OCI-LY1 (cell line): ENCODE measurements at regions not wholly inside any gene's neighbourhood (a gene's known extent, or its start where the extent isn't known, plus 50 kb on each side); places are given as distances from the start of the nearest gene placed in this dataset.

Experiments used
- H2AFZ ChIP-seq: fragments of 200-600 bp; sonication (generic), shearing (Covaris generic); 2 replicates; pipeline ENCODE4 v1.6.0; 2014; ENCODE audit warnings: antibody characterized with exemption, mild to moderate bottlenecking, low read length
- H3F3A ChIP-seq: fragments of 200-600 bp; sonication (generic), shearing (Covaris generic); 2 replicates; pipeline ENCODE4 v1.6.0; 2014; ENCODE audit warnings: mild to moderate bottlenecking, antibody characterized with exemption, low read length, moderate library complexity; ENCODE audit not compliant: insufficient read depth
- H3K27ac ChIP-seq: fragments of 200-600 bp; sonication (generic); 2 replicates; pipeline ENCODE4 v1.5.1; 2014; ENCODE audit warnings: low read length, mixed run types, mild to moderate bottlenecking, low read depth; ENCODE audit not compliant: poor library complexity, severe bottlenecking
- H3K27me3 ChIP-seq: fragments of 200-600 bp; sonication (generic); 2 replicates; pipeline ENCODE4 v1.6.0; 2014; ENCODE audit warnings: antibody characterized with exemption, mild to moderate bottlenecking, low read length, moderate library complexity; ENCODE audit not compliant: insufficient read depth
- H3K36me3 ChIP-seq: fragments of 200-600 bp; sonication (generic); 2 replicates; pipeline ENCODE4 v1.6.1; 2014; ENCODE audit warnings: mild to moderate bottlenecking, antibody characterized with exemption, low read length, moderate library complexity, mixed read lengths; ENCODE audit not compliant: insufficient read depth
- H3K4me1 ChIP-seq: fragments of 200-600 bp; sonication (generic); 2 replicates; pipeline ENCODE4 v1.5.1; 2014; ENCODE audit warnings: mild to moderate bottlenecking, low read length, moderate library complexity; ENCODE audit not compliant: insufficient read depth, severe bottlenecking
- H3K4me2 ChIP-seq: fragments of 200-600 bp; sonication (generic), shearing (Covaris generic); 2 replicates; pipeline ENCODE4 v1.6.1; 2014; ENCODE audit warnings: low read length
- H3K4me3 ChIP-seq: fragments of 200-600 bp; sonication (generic); 2 replicates; pipeline ENCODE4 v1.5.1; 2014; ENCODE audit warnings: low read length, low read depth, mild to moderate bottlenecking, mixed read lengths; ENCODE audit not compliant: poor library complexity, severe bottlenecking
- H3K79me2 ChIP-seq: fragments of 200-600 bp; shearing (Covaris generic); 2 replicates; pipeline ENCODE4 v1.6.1; 2016; ENCODE audit warnings: mixed run types, low read length, mixed read lengths; ENCODE audit not compliant: insufficient read depth
- H3K9ac ChIP-seq: fragments of 200-600 bp; sonication (generic), shearing (Covaris generic); 2 replicates; pipeline ENCODE4 v1.6.1; 2014; ENCODE audit warnings: mild to moderate bottlenecking, low read length, mixed read lengths
- H3K9me2 ChIP-seq: fragments of 200-600 bp; sonication (generic), shearing (Covaris generic); 2 replicates; pipeline ENCODE4 v1.6.1; 2014; ENCODE audit warnings: low read depth, mild to moderate bottlenecking, low read length, mixed read lengths
- H3K9me3 ChIP-seq: fragments of 200-600 bp; shearing (Covaris generic); 2 replicates; pipeline ENCODE4 v1.6.1; 2014; ENCODE audit warnings: low read length, mixed read lengths
- H4K20me1 ChIP-seq: fragments of 200-600 bp; sonication (generic), shearing (Covaris generic); 2 replicates; pipeline ENCODE4 v1.6.0; 2016; ENCODE audit warnings: mild to moderate bottlenecking, low read length; ENCODE audit not compliant: insufficient read depth
- EZH2 ChIP-seq: fragments of 200-600 bp; sonication (generic), shearing (Covaris generic); IDR thresholded peaks from 2 replicates; pipeline ENCODE4 v1.8.0; 2017; ENCODE audit warnings: borderline replicate concordance, mixed run types, mild to moderate bottlenecking, antibody characterized with exemption, low read length, moderate library complexity, mixed read lengths
- TF ChIP-seq, protein P1 (sequence below): fragments of 200-600 bp; sonication (generic), shearing (Covaris generic); IDR thresholded peaks from 2 replicates; pipeline ENCODE4 v1.5.1; 2017; ENCODE audit warnings: mild to moderate bottlenecking, antibody characterized with exemption, low read length, moderate library complexity, mixed read lengths

DNA sequence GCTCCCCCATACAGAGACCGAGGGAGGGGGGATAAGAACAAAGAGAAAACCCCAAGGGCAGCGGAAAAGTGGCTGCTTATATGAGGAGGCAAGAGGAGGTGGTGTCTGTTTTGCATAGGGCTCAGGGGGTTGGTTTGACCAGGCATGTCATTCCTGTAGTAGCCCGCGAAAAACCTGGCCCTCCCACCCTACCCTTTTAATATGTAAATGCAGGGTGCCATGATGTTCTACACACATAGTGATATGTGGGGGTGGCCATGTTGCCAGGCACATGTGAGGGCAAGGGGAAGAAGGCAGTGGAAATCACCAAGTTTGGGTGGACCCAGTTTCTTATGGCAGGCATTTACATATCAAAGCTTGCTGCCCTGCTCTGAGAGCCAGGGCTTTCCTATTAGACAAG is 203.5 kb upstream of the UBL3 start:
- no peak overlapping the region for H3K4me2 ChIP-seq
- no peak overlapping the region for H3K9ac ChIP-seq
- 0 out of 2 replicates have a peak, but pooled peaks cover 6% of the 10 kb centered on the region for H3K9me3 ChIP-seq
- H3K27ac ChIP-seq = no peak overlapping the region
- H3K36me3 ChIP-seq = no peaks in the 10 kb centered on the region
- H3F3A ChIP-seq = no peaks in the 10 kb centered on the region
- no peaks in the 10 kb centered on the region for H3K79me2 ChIP-seq
- no peak overlapping the region for H2AFZ ChIP-seq
- no peaks in the 10 kb centered on the region for H4K20me1 ChIP-seq
- no peaks in the 10 kb centered on the region for H3K4me1 ChIP-seq
- no peak for TF ChIP-seq EZH2
- TF ChIP-seq, protein P1, sequence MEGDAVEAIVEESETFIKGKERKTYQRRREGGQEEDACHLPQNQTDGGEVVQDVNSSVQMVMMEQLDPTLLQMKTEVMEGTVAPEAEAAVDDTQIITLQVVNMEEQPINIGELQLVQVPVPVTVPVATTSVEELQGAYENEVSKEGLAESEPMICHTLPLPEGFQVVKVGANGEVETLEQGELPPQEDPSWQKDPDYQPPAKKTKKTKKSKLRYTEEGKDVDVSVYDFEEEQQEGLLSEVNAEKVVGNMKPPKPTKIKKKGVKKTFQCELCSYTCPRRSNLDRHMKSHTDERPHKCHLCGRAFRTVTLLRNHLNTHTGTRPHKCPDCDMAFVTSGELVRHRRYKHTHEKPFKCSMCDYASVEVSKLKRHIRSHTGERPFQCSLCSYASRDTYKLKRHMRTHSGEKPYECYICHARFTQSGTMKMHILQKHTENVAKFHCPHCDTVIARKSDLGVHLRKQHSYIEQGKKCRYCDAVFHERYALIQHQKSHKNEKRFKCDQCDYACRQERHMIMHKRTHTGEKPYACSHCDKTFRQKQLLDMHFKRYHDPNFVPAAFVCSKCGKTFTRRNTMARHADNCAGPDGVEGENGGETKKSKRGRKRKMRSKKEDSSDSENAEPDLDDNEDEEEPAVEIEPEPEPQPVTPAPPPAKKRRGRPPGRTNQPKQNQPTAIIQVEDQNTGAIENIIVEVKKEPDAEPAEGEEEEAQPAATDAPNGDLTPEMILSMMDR = no peak
- no peaks in the 10 kb centered on the region for H3K9me2 ChIP-seq
- no peak overlapping the region for H3K4me3 ChIP-seq
- H3K27me3 ChIP-seq = no peaks in the 10 kb centered on the region; the same call in 1 of the 2 replicates

DNA sequence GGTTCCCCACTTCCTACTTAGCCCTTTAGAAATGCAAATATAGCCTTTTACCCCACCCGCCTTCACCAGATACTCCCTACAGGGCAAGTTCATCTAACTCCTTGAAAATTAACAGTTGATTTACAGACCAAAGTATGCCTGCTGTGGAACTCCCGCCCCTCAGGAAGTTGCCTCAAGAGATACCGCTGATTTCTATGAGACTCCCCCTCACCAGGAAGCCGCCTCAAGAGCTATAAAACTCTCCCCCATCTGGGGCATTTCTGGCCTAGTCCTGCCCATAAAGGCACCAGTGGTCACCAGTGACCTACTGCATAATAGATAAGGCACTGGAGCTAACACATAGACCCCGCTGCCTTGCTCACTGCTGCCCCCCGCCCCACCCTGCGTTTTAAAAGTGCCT is 201.7 kb upstream of the UBL3 start:
- no peak overlapping the region for H2AFZ ChIP-seq
- H3K27me3 ChIP-seq = no peaks in the 10 kb centered on the region; the same call in 1 of the 2 replicates
- no peaks in the 10 kb centered on the region for H3K79me2 ChIP-seq
- no peak overlapping the region for H3K4me3 ChIP-seq
- TF ChIP-seq, protein P1 = no peak
- no peak for TF ChIP-seq EZH2
- no peak overlapping the region for H3K9ac ChIP-seq
- no peaks in the 10 kb centered on the region for H3F3A ChIP-seq
- no peaks in the 10 kb centered on the region for H3K9me3 ChIP-seq
- no peak overlapping the region for H3K27ac ChIP-seq
- H3K36me3 ChIP-seq = no peaks in the 10 kb centered on the region
- no peaks in the 10 kb centered on the region for H3K4me1 ChIP-seq
- no peaks in the 10 kb centered on the region for H3K9me2 ChIP-seq
- H4K20me1 ChIP-seq = no peaks in the 10 kb centered on the region
- H3K4me2 ChIP-seq = no peak overlapping the region

DNA sequence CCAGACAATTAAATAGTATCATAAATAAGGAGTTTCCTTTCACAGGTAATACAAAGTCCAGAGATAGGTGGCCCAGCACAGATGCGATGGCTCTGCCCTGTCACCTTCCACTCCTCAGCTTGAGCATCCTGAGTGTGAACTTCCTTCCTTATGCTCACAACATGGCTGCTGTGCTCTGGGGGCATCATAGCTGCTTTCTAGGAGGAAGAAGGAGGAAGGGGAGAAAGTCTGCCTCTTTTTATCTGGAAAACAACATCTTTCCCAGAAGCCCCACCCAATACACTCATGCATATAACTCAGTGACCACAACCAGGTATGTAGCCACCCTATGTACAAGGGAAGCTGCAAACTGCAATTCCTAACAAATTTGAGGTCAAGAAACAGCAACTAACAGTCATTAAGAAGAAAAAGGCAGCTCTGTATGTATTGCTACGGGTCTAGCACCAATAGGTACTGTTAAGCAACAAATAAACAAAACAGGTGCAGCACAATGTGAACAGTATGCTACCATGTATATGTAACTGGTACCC is 201.2 kb upstream of the UBL3 start:
- Histone ChIP-seq H3K36me3 (no peaks in the 10 kb centered on the region), H2AFZ (no peak overlapping the region), H3K4me1 (no peaks in the 10 kb centered on the region), H3K79me2 (no peaks in the 10 kb centered on the region), H3K9me2 (no peaks in the 10 kb centered on the region), H3F3A (no peaks in the 10 kb centered on the region), H3K4me3 (no peak overlapping the region), H3K9ac (no peak overlapping the region), H3K27ac (no peak overlapping the region), H3K9me3 (no peaks in the 10 kb centered on the region), H3K27me3 (no peaks in the 10 kb centered on the region; the same call in 1 of the 2 replicates), H3K4me2 (no peak overlapping the region), H4K20me1 (no peaks in the 10 kb centered on the region)
- no peak for TF ChIP-seq EZH2
- TF ChIP-seq, protein P1 = no peak
